Keratinocyte (primary cell): ENCODE measurements at regions not wholly inside any gene's neighbourhood (a gene's known extent, or its start where the extent isn't known, plus 50 kb on each side); places are given as distances from the start of the nearest gene placed in this dataset.

Source experiments
- DNase-seq: peaks from one replicate; pipeline ENCODE4 v3.0.0-alpha.2; 2011; ENCODE audit warnings: low read depth, missing footprints, low spot score
- FAIRE-seq: peaks from 2 replicates; lab custom pipeline; 2011; peaks lifted over from hg19 to GRCh38; lab: Jason Lieb, UNC
- H2AFZ ChIP-seq: 2 replicates; pipeline ENCODE4 v1.6.0; 2012; ENCODE audit warnings: low read length, control low read depth, inconsistent platforms; ENCODE audit not compliant: control insufficient read depth
- H3K27ac ChIP-seq: 2 replicates; pipeline ENCODE4 v1.5.1; 2011; ENCODE audit warnings: low read length; ENCODE audit not compliant: control insufficient read depth, insufficient read depth
- H3K27me3 ChIP-seq: 3 replicates; pipeline ENCODE4 v1.6.0; 2011; ENCODE audit warnings: low read length; ENCODE audit not compliant: control insufficient read depth, insufficient read depth; ENCODE audit errors: extremely low read depth
- H3K36me3 ChIP-seq, 2 experiments: 2 replicates in 1 of 2; 3 replicates in 1 of 2; pipeline ENCODE4 v1.5.1; 2011; ENCODE audit warnings: low read length in 2 of 2, mild to moderate bottlenecking in 1 of 2; ENCODE audit not compliant: control insufficient read depth in 2 of 2, insufficient read depth in 2 of 2; ENCODE audit errors: extremely low read depth in 1 of 2
- H3K4me1 ChIP-seq: 3 replicates; pipeline ENCODE4 v1.5.1; 2011; ENCODE audit warnings: low read length; ENCODE audit not compliant: control insufficient read depth, insufficient read depth; ENCODE audit errors: extremely low read depth
- H3K4me2 ChIP-seq: 3 replicates; pipeline ENCODE4 v1.6.0; 2011; ENCODE audit warnings: low read depth, low read length; ENCODE audit not compliant: control insufficient read depth, insufficient read depth; ENCODE audit errors: extremely low read depth
- H3K4me3 ChIP-seq, 3 experiments: fragments of 200-600 bp in 1 of 3; sonication (generic) in 1 of 3; 2 replicates in 2 of 3; 3 replicates in 1 of 3; pipeline ENCODE4 v1.5.1; 2011 to 2016; ENCODE audit warnings: low read length in 3 of 3, mild to moderate bottlenecking in 3 of 3, control low read depth in 2 of 3, inconsistent platforms in 1 of 3, low read depth in 1 of 3, mixed read lengths in 1 of 3, mixed run types in 1 of 3, moderate library complexity in 1 of 3; ENCODE audit not compliant: control insufficient read depth in 2 of 3, insufficient read depth in 2 of 3; ENCODE audit errors: extremely low read depth in 1 of 3
- H3K79me2 ChIP-seq: 2 replicates; pipeline ENCODE4 v1.6.0; 2012; ENCODE audit warnings: low read length; ENCODE audit not compliant: control insufficient read depth, insufficient read depth
- H3K9ac ChIP-seq: 3 replicates; pipeline ENCODE4 v1.6.0; 2011; ENCODE audit warnings: low read length; ENCODE audit not compliant: control insufficient read depth, insufficient read depth; ENCODE audit errors: extremely low read depth
- H3K9me1 ChIP-seq: 3 replicates; pipeline ENCODE4 v1.6.0; 2011; ENCODE audit warnings: low read length; ENCODE audit not compliant: control insufficient read depth, insufficient read depth; ENCODE audit errors: extremely low read depth
- H3K9me3 ChIP-seq: 2 replicates; pipeline ENCODE4 v1.5.1; 2012; ENCODE audit warnings: low read depth, low read length; ENCODE audit not compliant: control insufficient read depth
- H4K20me1 ChIP-seq: 3 replicates; pipeline ENCODE4 v1.6.0; 2011; ENCODE audit warnings: low read length; ENCODE audit not compliant: control insufficient read depth, insufficient read depth; ENCODE audit errors: extremely low read depth
- CTCF ChIP-seq, 3 experiments: IDR thresholded peaks in 1 of 3; conservative IDR thresholded peaks in 1 of 3; optimal IDR thresholded peaks in 1 of 3; 2 replicates in 2 of 3; 3 replicates in 1 of 3; pipeline versions ENCODE3 to v1.5.1; 2011; ENCODE audit warnings: low read length in 3 of 3, mild to moderate bottlenecking in 3 of 3, moderate library complexity in 2 of 3, control low read depth in 1 of 3, inconsistent platforms in 1 of 3; ENCODE audit not compliant: insufficient read depth in 2 of 3; ENCODE audit errors: extremely low read depth in 1 of 3
- EZH2 ChIP-seq: IDR thresholded peaks from one replicate; pipeline ENCODE4 v1.6.1; 2012; ENCODE audit warnings: inconsistent platforms, mild to moderate bottlenecking, low read length, moderate library complexity
- dilution Hi-C: fragments of 300-500 bp; cut with MboI; formaldehyde crosslinking; loops from one replicate; pipeline ENCODE4 v1.7.0; 2020; ENCODE audit warnings: low sequenced_read_pairs; ENCODE audit not compliant: extremely low pct_ligation_motif_present

DNA sequence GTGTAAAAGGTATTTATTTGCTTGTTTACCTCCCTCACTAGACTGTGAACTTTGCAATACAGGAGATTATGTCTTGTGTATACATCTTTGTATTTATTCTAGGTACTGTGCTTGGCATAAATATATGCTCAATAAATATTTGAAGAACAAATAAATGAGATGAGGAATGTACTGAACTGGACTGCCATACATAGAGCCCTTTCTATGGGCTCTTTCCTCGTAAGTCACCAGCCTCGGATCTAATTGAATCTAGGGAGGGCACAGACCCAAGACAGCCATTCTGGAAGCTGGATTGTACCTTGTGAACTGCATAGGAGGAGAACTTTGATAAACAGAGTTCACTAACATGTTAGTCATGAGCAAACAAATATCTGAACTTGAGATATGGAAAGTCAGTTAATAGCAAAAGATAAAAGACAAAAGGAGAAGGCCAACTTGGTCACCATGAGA is 503.9 kb downstream of the INSC start:
- Histone ChIP-seq H3K79me2 (no peaks in the 10 kb centered on the region), H3K27ac (no peak overlapping the region), H3K27me3 (no peaks in the 10 kb centered on the region), H3K4me1 (no peaks in the 10 kb centered on the region), H3K9me1 (no peaks in the 10 kb centered on the region), H3K9me3 (no peaks in the 10 kb centered on the region), H3K4me2 (no peak overlapping the region), H3K9ac (no peak overlapping the region), H3K36me3 (no peaks in the 10 kb centered on the region), H4K20me1 (no peaks in the 10 kb centered on the region), H3K4me3 (no peak overlapping the region), H2AFZ (no peak overlapping the region)
- DNase-seq (no peak), FAIRE-seq (no peak)
- TF ChIP-seq EZH2 (no peak), CTCF (optimal IDR thresholded peaks at IDR 0.05 in 1 of 3, IDR thresholded peaks at IDR 0.05 in 1 of 3, conservative IDR thresholded peaks at IDR 0.05 in 1 of 3; ENCODE audit: extremely low read depth in 1 of 3, insufficient read depth in 2 of 3, low read length in 3 of 3) (no peak)
- dilution Hi-C loops: no loop called here

GRCh38 chr11:15621565-15621964 is 506.8 kb downstream of the INSC start:
- Histone ChIP-seq H3K4me1 (no peaks in the 10 kb centered on the region), H3K9ac (no peak overlapping the region), H3K4me3 (no peak overlapping the region), H3K79me2 (no peaks in the 10 kb centered on the region), H3K36me3 (no peaks in the 10 kb centered on the region), H3K9me1 (no peaks in the 10 kb centered on the region), H2AFZ (no peak overlapping the region), H3K4me2 (no peak overlapping the region), H4K20me1 (no peaks in the 10 kb centered on the region), H3K27ac (no peak overlapping the region), H3K9me3 (no peaks in the 10 kb centered on the region), H3K27me3 (no peaks in the 10 kb centered on the region)
- dilution Hi-C loops: no loop called here
- TF ChIP-seq EZH2 (no peak), CTCF (optimal IDR thresholded peaks at IDR 0.05 in 1 of 3, IDR thresholded peaks at IDR 0.05 in 1 of 3, conservative IDR thresholded peaks at IDR 0.05 in 1 of 3; ENCODE audit: extremely low read depth in 1 of 3, insufficient read depth in 2 of 3, low read length in 3 of 3) (no peak)
- FAIRE-seq: no peak
- no peak for DNase-seq
